Activated CD8-positive, alpha-beta memory T cell treated with anti-CD3 and anti-CD28 coated beads, Interleukin-2, amount 50 U/mL, for 24 hours (primary cell): ENCODE measurements at regions not wholly inside any gene's neighbourhood (a gene's known extent, or its start where the extent isn't known, plus 50 kb on each side); places are given as distances from the start of the nearest gene placed in this dataset.
"Not testable (repeated sequence)": the region's sequence is repeated elsewhere in the genome, so short reads cannot be mapped to it uniquely, and the experiment has no call there.

ENCODE experiments used
- DNase-seq: peaks from one replicate; pipeline ENCODE4 v3.0.0-alpha.2; 2020; ENCODE audit errors: extremely low read depth

GRCh38 chrX:45584717-45585116 lies 384.0 kb upstream of the DIPK2B start:
- no peak for DNase-seq

- DNase-seq: no peak
Observed at GRCh38 chrX:45577361-45577760, 376.7 kb upstream of the DIPK2B start.

GRCh38 chrX:45571453-45571852 lies 370.8 kb upstream of the DIPK2B start:
- DNase-seq: no peak

- no peak for DNase-seq
Observed at GRCh38 chrX:45566456-45566855, 365.8 kb upstream of the DIPK2B start.

GRCh38 chrX:45557387-45557786 lies 356.7 kb upstream of the DIPK2B start:
- no peak for DNase-seq

- DNase-seq: no peak
Observed at GRCh38 chrX:45554736-45555135, 354.1 kb upstream of the DIPK2B start.

- no peak for DNase-seq
Observed at GRCh38 chrX:45553417-45553816, 352.7 kb upstream of the DIPK2B start.

- not testable (repeated sequence) for DNase-seq
Observed at GRCh38 chrX:45546697-45547096, 346.0 kb upstream of the DIPK2B start.

GRCh38 chrX:45540181-45540580 lies 339.5 kb upstream of the DIPK2B start:
- DNase-seq: no peak

- no peak for DNase-seq
Observed at GRCh38 chrX:45537936-45538335, 337.3 kb upstream of the DIPK2B start.

- DNase-seq: no peak
Observed at GRCh38 chrX:45527834-45528233, 327.2 kb upstream of the DIPK2B start.

GRCh38 chrX:45524805-45525204 lies 324.1 kb upstream of the DIPK2B start:
- no peak for DNase-seq

- DNase-seq: no peak
Observed at GRCh38 chrX:45524296-45524695, 323.6 kb upstream of the DIPK2B start.

GRCh38 chrX:45518552-45518951 lies 317.9 kb upstream of the DIPK2B start:
- DNase-seq: no peak

- no peak for DNase-seq
Observed at GRCh38 chrX:45517090-45517973, 316.7 kb upstream of the DIPK2B start.

- DNase-seq: no peak
Observed at GRCh38 chrX:45515262-45516215, 314.9 kb upstream of the DIPK2B start.

GRCh38 chrX:45513042-45513441 lies 312.4 kb upstream of the DIPK2B start:
- no peak for DNase-seq

GRCh38 chrX:45508454-45508853 lies 307.8 kb upstream of the DIPK2B start:
- no peak for DNase-seq

GRCh38 chrX:45506149-45506730 lies 305.6 kb upstream of the DIPK2B start:
- DNase-seq: no peak

- DNase-seq: no peak
Observed at GRCh38 chrX:45505214-45505613, 304.5 kb upstream of the DIPK2B start.

GRCh38 chrX:45503787-45504362 lies 303.2 kb upstream of the DIPK2B start:
- not testable (repeated sequence) for DNase-seq

GRCh38 chrX:45502396-45502795 lies 301.7 kb upstream of the DIPK2B start:
- DNase-seq: no peak
